Activated naive CD4-positive, alpha-beta T cell treated with anti-CD3 and anti-CD28 coated beads, Interleukin-2, amount 50 U/mL, for 24 hours (primary cell): ENCODE measurements at regions not wholly inside any gene's neighbourhood (a gene's known extent, or its start where the extent isn't known, plus 50 kb on each side); places are given as distances from the start of the nearest gene placed in this dataset.
"Not testable (repeated sequence)": the region's sequence is repeated elsewhere in the genome, so short reads cannot be mapped to it uniquely, and the experiment has no call there.

Experiments
- H3K27ac Mint-ChIP-seq: one replicate; pipeline ENCODE4 v1.8.0; 2021; ENCODE audit warnings: mild to moderate bottlenecking, mixed read lengths
- H3K27me3 Mint-ChIP-seq: one replicate; pipeline ENCODE4 v1.8.0; 2021; ENCODE audit warnings: mixed read lengths
- H3K36me3 Mint-ChIP-seq: one replicate; pipeline ENCODE4 v1.8.0; 2021; ENCODE audit warnings: mixed read lengths
- H3K4me1 Mint-ChIP-seq: one replicate; pipeline ENCODE4 v1.8.0; 2021; ENCODE audit warnings: mixed read lengths
- H3K4me3 Mint-ChIP-seq: one replicate; pipeline ENCODE4 v1.8.0; 2021; ENCODE audit warnings: mild to moderate bottlenecking, mixed read lengths
- H3K9me3 Mint-ChIP-seq: one replicate; pipeline ENCODE4 v1.8.0; 2021; ENCODE audit warnings: mixed read lengths

DNA sequence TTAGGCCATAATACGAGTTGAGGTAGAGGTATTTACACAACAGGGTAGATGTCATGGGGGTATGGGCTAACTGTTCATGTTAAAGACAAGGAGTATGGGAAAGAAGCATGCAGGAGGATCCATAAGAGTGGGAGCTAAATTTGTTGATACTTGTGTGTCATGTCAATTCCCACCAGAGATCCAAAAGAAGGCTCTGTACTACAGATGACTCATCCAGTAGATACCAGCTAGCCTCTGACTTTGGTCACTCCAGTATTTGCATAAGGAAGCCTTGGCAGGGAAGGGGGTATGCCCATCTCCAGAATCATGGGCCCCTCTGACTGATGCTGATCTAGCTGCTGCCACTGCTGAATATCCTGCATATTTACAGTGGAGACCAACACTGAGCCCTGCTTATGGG lies 743.7 kb upstream of the GRAMD2B start:
- no peaks in the 10 kb centered on the region for H3K4me1 Mint-ChIP-seq
- H3K36me3 Mint-ChIP-seq = no peaks in the 10 kb centered on the region
- no peak overlapping the region for H3K4me3 Mint-ChIP-seq
- H3K9me3 Mint-ChIP-seq = no peaks in the 10 kb centered on the region
- H3K27me3 Mint-ChIP-seq = no peaks in the 10 kb centered on the region
- no peak overlapping the region for H3K27ac Mint-ChIP-seq

DNA sequence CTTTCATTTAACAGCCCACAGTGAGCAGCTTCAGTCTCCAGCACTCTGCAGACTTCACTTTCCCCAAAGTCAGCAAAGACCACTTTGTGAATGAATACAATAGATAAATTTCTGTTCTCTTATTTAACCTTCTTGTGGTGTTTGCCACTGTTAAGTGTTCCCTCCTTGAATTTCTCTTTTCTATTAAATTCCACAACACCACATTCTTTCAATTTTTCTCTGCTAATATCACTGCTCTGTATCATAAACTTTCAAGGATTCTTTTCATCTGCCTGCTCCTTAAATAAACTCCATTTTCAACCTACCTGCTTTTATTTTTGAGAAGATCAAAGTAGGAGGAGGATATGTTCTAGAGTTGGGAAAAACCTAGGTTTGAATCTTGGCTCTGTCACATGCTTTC lies 739.5 kb upstream of the GRAMD2B start:
- no peaks in the 10 kb centered on the region for H3K27me3 Mint-ChIP-seq
- no peaks in the 10 kb centered on the region for H3K4me1 Mint-ChIP-seq
- peaks cover 15% of the 10 kb centered on the region for H3K9me3 Mint-ChIP-seq
- no peaks in the 10 kb centered on the region for H3K36me3 Mint-ChIP-seq
- no peak overlapping the region for H3K27ac Mint-ChIP-seq
- no peak overlapping the region for H3K4me3 Mint-ChIP-seq

DNA sequence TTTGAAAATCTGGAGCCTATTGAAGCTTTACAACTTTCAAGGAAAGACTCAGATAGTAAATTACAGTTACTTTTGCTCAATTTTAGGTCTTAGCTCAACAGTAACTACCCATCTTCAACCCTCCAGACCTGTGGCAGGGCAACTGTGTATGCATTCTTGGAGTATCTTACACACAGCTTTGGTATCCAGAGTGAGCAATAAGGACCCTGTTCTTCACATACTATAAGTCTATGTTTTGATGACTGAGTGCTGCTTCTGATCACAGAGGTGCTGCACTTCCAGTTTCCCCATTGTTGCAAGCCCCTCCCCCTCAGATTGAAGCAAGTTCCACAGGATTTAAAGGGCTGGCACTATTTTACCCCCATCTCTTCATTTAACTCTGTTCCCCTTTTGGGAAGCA lies 737.4 kb upstream of the GRAMD2B start:
- Mint-ChIP-seq H3K27ac (no peak overlapping the region), H3K9me3 (peaks cover 15% of the 10 kb centered on the region), H3K27me3 (no peaks in the 10 kb centered on the region), H3K4me1 (no peaks in the 10 kb centered on the region), H3K4me3 (no peak overlapping the region), H3K36me3 (no peaks in the 10 kb centered on the region)

DNA sequence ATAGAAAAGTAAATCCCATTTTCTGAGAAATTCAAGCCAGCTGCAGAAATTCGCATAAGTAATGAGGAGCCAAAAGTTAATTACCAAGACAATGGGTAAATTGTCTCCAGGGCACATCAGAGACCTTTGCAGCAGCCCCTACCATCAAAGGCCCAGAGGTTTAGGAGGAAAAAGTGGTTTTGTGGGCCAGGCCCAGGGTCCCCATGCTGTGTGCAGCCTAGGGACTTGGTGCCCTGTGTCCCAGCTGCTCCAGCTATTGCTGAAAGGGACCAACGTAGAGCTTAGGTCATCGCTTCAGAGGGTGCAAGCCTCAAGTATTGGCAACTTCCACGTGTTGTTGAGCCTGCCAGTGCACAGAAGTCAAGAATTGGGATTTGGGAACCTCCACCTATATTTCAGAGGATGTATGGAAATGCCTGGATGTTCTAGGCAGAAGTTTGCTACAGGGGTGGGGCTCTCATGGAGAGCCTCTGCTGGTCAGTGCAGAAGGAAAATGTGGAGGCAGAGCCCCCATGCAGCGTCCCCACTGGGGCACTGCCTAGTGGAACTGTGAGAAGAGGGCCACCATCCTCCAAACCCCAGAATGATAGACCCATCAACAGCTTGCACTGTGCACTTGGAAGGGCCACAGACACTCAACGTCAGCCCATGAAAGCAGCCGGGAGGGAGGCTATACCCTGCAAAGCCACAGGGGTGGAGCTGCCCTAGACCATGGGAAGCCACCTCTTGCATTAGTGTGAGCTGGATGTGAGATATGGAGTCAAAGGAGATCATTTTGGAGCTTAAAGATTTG lies 731.3 kb upstream of the GRAMD2B start:
- not testable (repeated sequence) for H3K9me3 Mint-ChIP-seq, H3K4me1 Mint-ChIP-seq, H3K4me3 Mint-ChIP-seq, H3K36me3 Mint-ChIP-seq, H3K27ac Mint-ChIP-seq, H3K27me3 Mint-ChIP-seq

DNA sequence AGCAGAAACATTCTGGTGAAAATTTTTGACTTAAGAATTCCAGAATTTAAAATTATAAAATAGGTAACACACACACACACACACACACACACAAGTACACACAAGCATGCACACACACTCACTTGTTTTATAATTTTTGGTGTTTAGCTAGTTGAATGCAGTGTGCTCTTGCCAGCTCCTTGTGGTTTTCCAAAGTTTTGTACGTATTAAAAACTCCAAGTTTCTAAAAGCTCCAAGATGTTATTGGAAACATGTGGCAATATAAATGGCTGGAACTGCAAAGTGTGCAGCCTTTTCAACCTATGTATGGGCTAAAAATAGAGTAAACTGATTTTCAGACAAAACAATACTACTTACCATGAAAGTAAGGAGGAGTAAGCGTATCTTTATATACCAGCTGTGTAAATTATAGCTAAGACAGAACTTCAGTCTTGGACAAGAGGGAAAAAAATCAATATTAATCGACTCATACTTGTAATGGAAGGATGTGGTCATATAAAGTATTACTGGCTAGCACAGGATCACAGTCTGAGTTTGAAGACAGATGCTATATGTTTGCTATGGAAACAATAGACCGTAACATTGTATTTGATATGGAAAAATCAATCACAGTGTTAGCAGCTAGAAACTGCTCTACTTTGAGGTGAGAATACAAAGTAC lies 727.1 kb upstream of the GRAMD2B start:
- Mint-ChIP-seq H3K36me3 (no peaks in the 10 kb centered on the region), H3K9me3 (no peaks in the 10 kb centered on the region), H3K27me3 (no peaks in the 10 kb centered on the region), H3K27ac (no peak overlapping the region), H3K4me1 (no peaks in the 10 kb centered on the region), H3K4me3 (no peak overlapping the region)

DNA sequence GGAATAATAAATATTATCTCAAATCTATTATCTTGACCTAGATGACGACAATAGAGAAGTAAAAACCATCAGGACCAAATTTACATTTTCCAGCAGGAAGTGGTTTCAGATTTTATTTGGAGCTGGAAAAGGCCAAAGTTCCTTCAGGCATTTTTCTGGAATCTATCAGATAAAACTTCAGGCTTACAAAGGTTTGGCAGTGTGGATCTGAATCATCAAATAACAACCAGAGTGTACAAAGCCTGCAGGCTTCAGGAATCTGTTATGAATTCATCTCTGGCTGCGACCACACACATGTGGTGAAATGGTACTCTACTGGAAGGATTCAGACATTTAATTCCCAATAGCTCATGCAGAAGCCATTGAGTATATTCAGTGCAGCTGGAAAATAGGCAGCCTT lies 726.4 kb upstream of the GRAMD2B start:
- no peaks in the 10 kb centered on the region for H3K4me1 Mint-ChIP-seq
- H3K36me3 Mint-ChIP-seq = no peaks in the 10 kb centered on the region
- H3K4me3 Mint-ChIP-seq = no peak overlapping the region
- no peaks in the 10 kb centered on the region for H3K9me3 Mint-ChIP-seq
- no peak overlapping the region for H3K27ac Mint-ChIP-seq
- no peaks in the 10 kb centered on the region for H3K27me3 Mint-ChIP-seq

DNA sequence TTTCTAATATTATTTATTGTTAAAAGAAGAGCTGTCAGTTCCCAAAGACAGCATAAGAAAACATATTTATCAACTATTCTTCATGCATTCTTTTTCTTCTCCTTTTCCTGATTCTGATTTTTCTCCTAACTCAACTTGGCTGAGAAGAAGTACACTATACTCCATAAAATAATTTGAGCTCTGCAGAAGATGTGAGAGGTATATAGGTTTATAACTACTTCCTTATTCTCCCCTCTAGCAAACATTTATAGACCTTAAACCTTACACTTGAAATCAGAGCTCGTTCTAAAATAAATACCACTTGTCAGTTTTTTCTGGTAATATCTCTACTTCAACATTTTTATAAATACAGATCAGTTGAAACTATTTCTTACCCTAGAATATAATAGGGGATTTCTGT lies 724.8 kb upstream of the GRAMD2B start:
- H3K4me3 Mint-ChIP-seq = no peak overlapping the region
- H3K4me1 Mint-ChIP-seq = no peaks in the 10 kb centered on the region
- no peaks in the 10 kb centered on the region for H3K9me3 Mint-ChIP-seq
- no peak overlapping the region for H3K27ac Mint-ChIP-seq
- H3K36me3 Mint-ChIP-seq = no peaks in the 10 kb centered on the region
- H3K27me3 Mint-ChIP-seq = no peaks in the 10 kb centered on the region

DNA sequence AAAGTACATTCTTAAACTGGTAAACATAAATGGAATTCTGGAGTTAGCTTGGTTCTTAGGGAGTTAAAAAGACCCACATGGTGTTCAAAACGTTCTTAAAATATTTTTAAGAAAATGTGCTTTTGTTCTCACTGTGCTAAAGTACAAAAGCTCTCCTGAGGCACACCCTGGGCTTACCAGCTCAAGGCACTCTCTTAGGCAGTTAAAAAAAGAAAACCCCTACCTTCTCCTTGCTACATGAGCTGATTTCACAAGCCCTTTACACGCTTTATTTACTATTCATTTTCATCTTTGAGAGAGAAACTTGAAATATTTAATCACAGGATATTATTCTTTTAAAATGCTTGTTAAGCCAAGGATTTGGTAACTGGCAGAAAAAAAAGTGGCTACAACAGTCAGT lies 723.3 kb upstream of the GRAMD2B start:
- Mint-ChIP-seq H3K4me1 (no peaks in the 10 kb centered on the region), H3K27ac (no peak overlapping the region), H3K27me3 (no peaks in the 10 kb centered on the region), H3K4me3 (no peak overlapping the region), H3K36me3 (no peaks in the 10 kb centered on the region), H3K9me3 (no peaks in the 10 kb centered on the region)

DNA sequence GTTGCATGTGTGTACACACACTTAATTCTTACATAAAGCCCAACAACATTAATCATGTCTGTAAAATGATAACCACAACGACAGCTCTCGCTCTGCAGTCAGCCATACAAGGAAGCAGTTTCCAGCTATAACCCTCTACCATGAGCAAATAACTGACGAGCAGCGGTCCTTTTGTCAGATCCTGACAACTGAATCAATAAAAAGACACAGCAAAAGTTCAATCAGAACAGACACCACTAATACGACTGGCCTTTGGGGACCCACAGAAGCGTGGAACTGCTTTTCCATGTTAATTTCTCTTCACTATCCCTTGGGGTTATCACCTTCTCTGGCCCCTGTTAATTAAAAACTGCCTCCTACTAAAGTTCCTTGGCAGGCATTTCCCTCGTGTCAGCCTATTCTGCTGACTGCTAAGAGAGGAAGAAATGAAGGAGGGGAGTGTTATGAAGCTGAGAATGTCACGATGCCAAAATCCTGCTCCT lies 722.8 kb upstream of the GRAMD2B start:
- Mint-ChIP-seq H3K27me3 (no peaks in the 10 kb centered on the region), H3K27ac (no peak overlapping the region), H3K36me3 (no peaks in the 10 kb centered on the region), H3K4me1 (no peaks in the 10 kb centered on the region), H3K4me3 (no peak overlapping the region), H3K9me3 (no peaks in the 10 kb centered on the region)

DNA sequence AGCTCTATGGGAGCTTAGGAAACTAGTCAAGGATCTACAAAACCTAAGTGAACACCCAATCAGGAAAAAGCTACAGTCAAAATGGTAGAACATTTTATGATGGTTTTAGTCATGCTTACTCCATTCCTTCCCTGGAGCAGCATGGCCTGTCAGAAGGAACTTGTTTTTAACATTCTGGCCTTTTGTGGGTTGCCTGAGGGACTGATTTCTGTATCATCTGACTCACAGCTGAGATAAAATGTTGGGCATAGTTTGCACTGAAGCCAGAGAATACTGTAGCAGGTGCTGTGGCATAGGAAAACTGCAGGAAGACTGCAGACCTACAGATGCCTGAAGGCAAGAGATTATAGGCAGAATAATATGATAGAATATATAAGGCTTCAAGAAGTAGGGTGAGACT lies 719.6 kb upstream of the GRAMD2B start:
- Mint-ChIP-seq H3K27me3 (no peaks in the 10 kb centered on the region), H3K4me1 (no peaks in the 10 kb centered on the region), H3K36me3 (no peaks in the 10 kb centered on the region), H3K9me3 (peaks cover under 1% of the 10 kb centered on the region), H3K4me3 (no peak overlapping the region), H3K27ac (no peak overlapping the region)

DNA sequence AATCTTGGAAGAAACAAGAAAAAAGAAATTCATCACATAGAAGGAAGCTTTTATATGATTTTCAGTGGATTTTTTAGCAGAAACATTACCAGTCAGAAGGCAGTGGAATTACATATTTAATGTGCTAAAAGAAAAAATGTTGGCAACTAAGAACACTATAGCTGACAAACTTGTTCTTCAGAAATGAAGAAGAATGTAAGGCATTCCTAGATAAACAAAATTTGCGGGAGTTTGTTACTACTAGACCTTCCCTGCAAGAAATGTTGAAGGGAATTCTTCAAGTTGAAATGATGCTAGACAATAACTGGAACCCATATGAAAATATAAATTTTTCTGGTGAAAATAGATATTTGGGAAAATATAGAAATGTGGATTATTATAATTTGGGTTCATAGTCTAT lies 718.3 kb upstream of the GRAMD2B start:
- no peak overlapping the region for H3K27ac Mint-ChIP-seq
- no peak overlapping the region for H3K4me3 Mint-ChIP-seq
- H3K4me1 Mint-ChIP-seq = no peaks in the 10 kb centered on the region
- no peaks in the 10 kb centered on the region for H3K36me3 Mint-ChIP-seq
- no peaks in the 10 kb centered on the region for H3K27me3 Mint-ChIP-seq
- peaks cover 12% of the 10 kb centered on the region for H3K9me3 Mint-ChIP-seq

DNA sequence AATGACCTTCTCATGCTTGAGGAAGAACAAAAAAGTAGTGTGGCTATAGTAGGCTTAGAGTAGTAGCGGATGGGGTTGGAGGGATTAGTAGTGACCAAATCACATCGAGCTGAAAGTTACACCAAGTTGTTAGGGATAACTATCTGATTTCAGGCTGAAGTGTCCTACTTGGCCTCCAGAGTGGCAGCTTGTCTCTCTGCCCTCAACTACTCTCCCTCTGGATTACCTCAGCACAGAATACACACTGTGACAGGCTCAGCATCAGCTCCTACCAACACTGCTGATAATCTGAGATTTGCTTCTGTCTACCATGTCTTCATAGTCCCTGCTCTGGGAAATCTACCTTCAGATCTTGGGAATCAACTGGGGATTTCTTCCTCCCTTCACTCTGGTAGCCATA lies 714.6 kb upstream of the GRAMD2B start:
- Mint-ChIP-seq H3K27me3 (no peaks in the 10 kb centered on the region), H3K4me3 (no peak overlapping the region), H3K9me3 (peaks cover 12% of the 10 kb centered on the region), H3K36me3 (no peaks in the 10 kb centered on the region), H3K4me1 (no peaks in the 10 kb centered on the region), H3K27ac (no peak overlapping the region)

DNA sequence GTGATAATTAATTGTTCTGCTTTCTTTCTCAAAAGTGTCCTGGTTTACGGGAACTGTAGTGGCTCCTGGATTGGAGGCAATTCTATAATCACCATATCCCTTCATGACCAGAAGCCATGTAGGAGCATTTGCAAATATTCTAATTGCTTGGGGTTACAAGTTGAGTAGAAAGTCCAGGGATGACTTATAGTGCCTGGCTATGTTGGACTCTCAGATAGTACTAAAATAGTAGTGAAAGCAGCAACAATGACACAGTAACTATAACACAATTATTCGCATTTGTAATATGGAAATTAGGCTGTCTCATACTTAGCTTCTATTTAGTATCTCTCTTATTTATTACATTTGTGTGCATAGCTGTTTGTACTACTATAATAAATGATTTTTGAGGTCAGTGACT lies 712.5 kb upstream of the GRAMD2B start:
- Mint-ChIP-seq H3K27ac (no peak overlapping the region), H3K4me3 (no peak overlapping the region), H3K36me3 (no peaks in the 10 kb centered on the region), H3K4me1 (no peaks in the 10 kb centered on the region), H3K9me3 (peaks cover 12% of the 10 kb centered on the region), H3K27me3 (no peaks in the 10 kb centered on the region)

DNA sequence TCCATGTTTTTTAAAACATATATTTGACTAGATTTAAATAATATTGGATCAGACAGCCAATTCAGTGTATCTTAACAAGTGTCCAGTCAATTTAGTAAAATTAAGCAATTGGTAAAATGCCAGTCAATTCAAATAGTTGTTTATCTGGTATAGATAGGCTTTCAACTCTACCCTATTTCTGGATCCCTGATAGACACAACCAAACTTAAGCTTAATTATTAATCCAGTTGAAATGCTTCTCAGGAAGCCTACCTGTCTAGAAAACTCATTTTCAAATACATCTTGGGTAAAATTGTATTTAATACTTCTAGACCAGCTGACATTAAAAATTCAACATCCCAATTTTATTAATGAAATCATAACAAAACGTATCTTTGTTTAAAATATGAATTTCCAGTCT lies 710.8 kb upstream of the GRAMD2B start:
- no peaks in the 10 kb centered on the region for H3K4me1 Mint-ChIP-seq
- H3K36me3 Mint-ChIP-seq = no peaks in the 10 kb centered on the region
- peaks cover 12% of the 10 kb centered on the region for H3K9me3 Mint-ChIP-seq
- no peaks in the 10 kb centered on the region for H3K27me3 Mint-ChIP-seq
- no peak overlapping the region for H3K4me3 Mint-ChIP-seq
- H3K27ac Mint-ChIP-seq = no peak overlapping the region

DNA sequence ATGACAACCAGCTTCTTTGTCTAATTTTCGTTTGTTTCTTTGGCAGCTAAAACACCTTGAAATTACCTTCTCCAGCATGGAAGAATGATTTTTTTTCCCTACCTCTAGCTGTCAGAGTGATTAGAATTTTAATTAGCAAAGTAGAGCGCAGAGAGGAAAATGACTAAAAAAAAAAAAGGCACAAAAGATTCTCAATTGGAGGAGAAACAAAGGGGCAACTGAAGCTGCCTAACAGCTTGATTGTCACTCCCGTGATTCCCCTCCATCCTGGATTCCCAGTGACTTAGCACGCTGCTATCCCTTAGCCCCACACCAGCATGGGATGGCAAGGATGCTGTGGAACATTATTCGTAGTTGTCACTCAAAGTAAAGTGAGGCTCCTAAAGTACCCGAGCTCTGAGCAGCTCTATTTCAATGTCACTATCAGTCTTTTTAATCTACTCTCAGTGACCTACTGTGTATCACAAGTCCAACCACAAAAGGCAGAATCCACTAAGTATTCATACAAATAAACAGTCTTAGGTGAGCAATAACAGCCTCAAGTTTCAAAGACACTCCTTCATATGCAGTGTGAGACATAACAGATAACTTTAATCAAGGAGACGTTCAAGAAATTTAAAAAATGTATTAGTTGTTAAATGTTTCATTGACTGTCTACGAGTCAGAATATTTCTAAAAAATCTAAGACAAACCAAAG lies 710.0 kb upstream of the GRAMD2B start:
- no peak overlapping the region for H3K4me3 Mint-ChIP-seq
- no peaks in the 10 kb centered on the region for H3K27me3 Mint-ChIP-seq
- H3K4me1 Mint-ChIP-seq = no peaks in the 10 kb centered on the region
- no peaks in the 10 kb centered on the region for H3K36me3 Mint-ChIP-seq
- peaks cover 12% of the 10 kb centered on the region for H3K9me3 Mint-ChIP-seq
- H3K27ac Mint-ChIP-seq = no peak overlapping the region

DNA sequence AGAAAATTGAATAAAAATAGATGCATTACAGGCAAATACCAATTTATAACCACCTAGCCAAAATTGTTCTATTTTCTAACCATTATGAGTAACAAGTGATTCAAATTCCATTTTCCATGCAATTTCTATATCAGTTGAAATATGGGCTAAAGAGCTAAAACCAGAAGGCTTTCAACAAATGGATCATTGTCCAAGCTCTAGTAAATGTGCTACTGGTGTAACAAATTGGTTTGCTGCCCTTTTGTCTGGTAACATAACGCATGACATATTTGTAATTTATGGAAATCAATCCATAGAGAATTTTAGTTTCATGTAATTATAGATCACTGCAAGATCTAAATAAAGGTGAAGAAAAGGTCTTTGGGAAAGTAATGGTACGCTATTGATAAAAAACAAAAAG lies 708.0 kb upstream of the GRAMD2B start:
- no peaks in the 10 kb centered on the region for H3K4me1 Mint-ChIP-seq
- H3K27me3 Mint-ChIP-seq = no peaks in the 10 kb centered on the region
- no peaks in the 10 kb centered on the region for H3K9me3 Mint-ChIP-seq
- no peak overlapping the region for H3K4me3 Mint-ChIP-seq
- no peaks in the 10 kb centered on the region for H3K36me3 Mint-ChIP-seq
- no peak overlapping the region for H3K27ac Mint-ChIP-seq
